GM12873 (cell line): ENCODE measurements at regions not wholly inside any gene's neighbourhood (a gene's known extent, or its start where the extent isn't known, plus 50 kb on each side); places are given as distances from the start of the nearest gene placed in this dataset.

ENCODE experiments used
- CTCF ChIP-seq: IDR thresholded peaks from 2 replicates; pipeline ENCODE4 v1.5.1; 2012; ENCODE audit warnings: low read depth, mild to moderate bottlenecking, moderate library complexity, low read length, control low read depth; ENCODE audit not compliant: insufficient read depth; ENCODE audit errors: missing control alignments

GRCh38 chr4:130576218-130576617, 1480.3 kb downstream of the C4orf33 start:
- TF ChIP-seq CTCF, result no peak

- no peak for TF ChIP-seq CTCF
These were observed 1495.1 kb downstream of the C4orf33 start for GRCh38 chr4:130591091-130591490.

GRCh38 chr4:130600706-130601105, 1504.8 kb downstream of the C4orf33 start:
- no peak for TF ChIP-seq CTCF

GRCh38 chr4:130603043-130603442, 1507.1 kb downstream of the C4orf33 start:
- TF ChIP-seq CTCF, result no peak

GRCh38 chr4:130608121-130608520, 1512.2 kb downstream of the C4orf33 start:
- TF ChIP-seq CTCF, result no peak

GRCh38 chr4:130628531-130628930, 1532.6 kb downstream of the C4orf33 start:
- TF ChIP-seq CTCF, result no peak

- TF ChIP-seq CTCF, result no peak
These were observed 1537.0 kb downstream of the C4orf33 start for GRCh38 chr4:130632731-130633604.
